ENCODE measurements at regions not wholly inside any gene's neighbourhood (a gene's known extent, or its start where the extent isn't known, plus 50 kb on each side); places are given as distances from the start of the nearest gene placed in this dataset.

DNA sequence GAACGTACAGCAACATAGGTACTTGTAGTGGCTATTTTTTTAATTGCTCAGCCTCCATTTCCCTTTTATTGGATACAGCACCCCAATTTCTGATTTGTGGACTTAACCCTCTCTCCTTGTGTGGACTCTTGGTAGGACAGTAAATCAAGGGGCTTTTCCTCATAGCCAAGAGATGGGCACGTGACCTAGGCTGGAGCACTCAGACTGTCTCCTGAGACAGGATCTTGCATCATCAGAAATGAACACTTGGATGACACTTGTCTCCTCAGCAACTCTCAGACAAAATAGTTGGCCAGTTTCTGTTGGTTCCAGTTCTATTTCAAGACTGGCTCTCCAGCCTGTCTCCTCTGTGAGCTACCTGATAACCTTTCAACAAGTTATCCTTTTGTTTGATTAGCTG lies 112.9 kb upstream of the ZNF678 start:
- Histone ChIP-seq H3K4me3 (ENCODE audit: low read length) (no peak overlapping the region), H3K9me3 (ENCODE audit: control insufficient read depth, low read length) (no peaks in the 10 kb centered on the region), H3K27ac (ENCODE audit: low read length) (no peak overlapping the region), H3K27me3 (ENCODE audit: control insufficient read depth, insufficient read depth) (no peaks in the 10 kb centered on the region), H3K4me1 (ENCODE audit: control insufficient read depth, insufficient read depth, low read length) (no peaks in the 10 kb centered on the region)
- DNase-seq, result no peak
- ATAC-seq, result no peak
- intact Hi-C loops (cut with DNase I), result no loop called here
- WGBS, result 66% methylated on average over 2 of the region's 2 CpGs

DNA sequence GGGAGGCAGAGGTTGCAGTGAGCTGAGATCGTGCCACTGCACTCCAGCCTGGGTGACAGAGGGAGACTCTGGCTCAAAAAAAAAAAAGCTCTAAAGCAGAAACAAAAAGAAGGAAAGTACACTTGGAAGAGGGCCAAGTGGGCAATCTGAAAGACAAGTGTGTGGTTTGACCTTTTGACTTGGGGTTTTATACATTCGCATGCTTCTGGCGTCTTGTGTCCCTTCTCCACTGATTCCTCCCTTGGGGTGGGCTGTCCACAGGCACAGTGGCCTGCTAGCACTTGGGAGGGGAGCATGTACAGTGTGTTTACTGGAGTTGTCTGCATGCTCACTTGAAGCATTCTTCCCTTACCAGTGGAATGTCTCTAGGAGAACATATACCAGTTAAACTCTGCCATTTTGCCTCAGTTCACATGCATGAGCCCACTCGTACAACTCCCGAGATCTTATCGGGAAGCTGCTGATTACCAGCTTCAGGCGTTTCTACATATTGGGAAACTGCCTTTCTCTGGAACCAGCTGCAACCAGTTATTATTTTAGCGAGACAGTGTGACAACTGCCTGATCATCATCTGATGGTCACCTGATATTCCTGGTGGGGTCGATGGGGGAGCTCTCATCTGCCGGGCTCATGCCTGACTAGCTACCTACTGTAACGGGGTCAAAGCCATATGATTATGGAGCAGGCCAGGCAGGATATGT lies 113.5 kb upstream of the ZNF678 start:
- intact Hi-C loops (cut with DNase I), result no loop called here
- ATAC-seq (no peak), DNase-seq (no peak)
- no peak overlapping the region for H3K27ac ChIP-seq (ENCODE audit: low read length)
- no peaks in the 10 kb centered on the region for H3K4me1 ChIP-seq (ENCODE audit: control insufficient read depth, insufficient read depth, low read length)
- WGBS, result 79% methylated on average over 11 of the region's 11 CpGs
- H3K9me3 ChIP-seq (ENCODE audit: control insufficient read depth, low read length), result no peaks in the 10 kb centered on the region
- H3K27me3 ChIP-seq (ENCODE audit: control insufficient read depth, insufficient read depth), result no peaks in the 10 kb centered on the region
- H3K4me3 ChIP-seq (ENCODE audit: low read length), result no peak overlapping the region

GRCh38 chr1:227449051-227449450 lies 114.3 kb upstream of the ZNF678 start:
- intact Hi-C loops (cut with DNase I), result no loop called here
- 62% methylated on average over 6 of the region's 6 CpGs for WGBS
- ATAC-seq, result no peak

GRCh38 chr1:227447531-227447990 lies 115.8 kb upstream of the ZNF678 start:
- no peaks in the 10 kb centered on the region for H3K4me1 ChIP-seq (ENCODE audit: control insufficient read depth, insufficient read depth, low read length)
- intact Hi-C loops (cut with DNase I), result no loop called here
- ATAC-seq (peak; percentile 69 to 84), DNase-seq (peak; percentile 59 to 88 (median 85))
- peak overlapping the region; percentile 18 for H3K4me3 ChIP-seq (ENCODE audit: low read length)
- H3K9me3 ChIP-seq (ENCODE audit: control insufficient read depth, low read length), result no peaks in the 10 kb centered on the region
- no peaks in the 10 kb centered on the region for H3K27me3 ChIP-seq (ENCODE audit: control insufficient read depth, insufficient read depth)
- 37% methylated on average over 25 of the region's 25 CpGs for WGBS
- H3K27ac ChIP-seq (ENCODE audit: low read length), result peak overlapping the region; percentile 28

More at GRCh38 chr1:227449051-227449450, 114.3 kb upstream of the ZNF678 start:
- DNase-seq, result no peak
- no peaks in the 10 kb centered on the region for H3K4me1 ChIP-seq (ENCODE audit: control insufficient read depth, insufficient read depth, low read length)
- H3K27ac ChIP-seq (ENCODE audit: low read length), result no peak overlapping the region
- H3K9me3 ChIP-seq (ENCODE audit: control insufficient read depth, low read length), result no peaks in the 10 kb centered on the region
- no peaks in the 10 kb centered on the region for H3K27me3 ChIP-seq (ENCODE audit: control insufficient read depth, insufficient read depth)
- H3K4me3 ChIP-seq (ENCODE audit: low read length), result no peak overlapping the region

DNA sequence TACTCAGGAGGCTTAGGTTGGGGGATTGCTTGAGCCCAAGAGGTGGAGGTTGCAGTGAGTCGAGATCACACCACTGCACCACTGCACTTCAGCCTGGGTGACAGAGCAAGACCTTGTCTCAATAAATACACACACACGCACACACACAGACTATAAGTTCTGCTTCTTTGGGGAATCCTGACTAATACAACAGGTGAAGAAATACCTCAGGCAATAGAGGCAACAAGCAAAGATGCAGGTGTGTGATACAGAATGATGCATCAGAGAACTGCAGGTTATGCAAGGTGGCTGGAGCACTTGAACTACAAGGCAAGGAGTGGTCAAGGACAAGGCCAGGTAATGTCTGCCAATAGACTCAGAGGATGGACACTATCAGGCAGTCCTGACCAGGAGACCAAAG lies 117.6 kb upstream of the ZNF678 start:
- Histone ChIP-seq H3K27ac (ENCODE audit: low read length) (no peak overlapping the region), H3K4me3 (ENCODE audit: low read length) (no peak overlapping the region), H3K9me3 (ENCODE audit: control insufficient read depth, low read length) (no peaks in the 10 kb centered on the region), H3K27me3 (ENCODE audit: control insufficient read depth, insufficient read depth) (no peaks in the 10 kb centered on the region), H3K4me1 (ENCODE audit: control insufficient read depth, insufficient read depth, low read length) (peaks cover 8% of the 10 kb centered on the region)
- intact Hi-C loops (cut with DNase I), result no loop called here
- DNase-seq, result no peak
- WGBS, result 96% methylated on average over 2 of the region's 2 CpGs
- ATAC-seq, result no peak

- no peak for DNase-seq
These were observed 118.2 kb upstream of the ZNF678 start for GRCh38 chr1:227445092-227445674.

DNA sequence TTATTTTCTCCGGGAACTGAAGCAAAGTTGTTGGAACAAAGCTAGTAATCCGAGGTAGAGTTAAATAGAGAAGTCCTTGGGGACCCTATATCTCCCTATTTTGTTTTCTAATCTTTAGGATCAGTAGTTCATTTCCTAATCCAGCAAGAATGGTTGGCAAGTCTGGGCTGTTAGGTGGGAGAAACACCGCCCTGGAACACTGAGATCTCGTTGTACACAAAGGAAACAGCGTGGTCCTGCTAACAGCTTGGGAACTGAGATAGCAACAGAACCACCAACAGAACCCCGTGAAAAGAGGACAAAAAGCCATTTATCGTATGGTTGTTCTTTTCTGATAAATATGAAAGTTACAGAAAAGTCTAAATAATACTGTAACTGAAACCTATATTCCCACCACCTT lies 121.9 kb upstream of the CDC42BPA start:
- intact Hi-C loops (cut with DNase I), result loop anchor here in 1 of 4 donors (5.0 kb wide), 1 partner anchor 203 kb away; no protein-coding TSS in a partner anchor
- WGBS, result 27% methylated on average over 7 of the region's 7 CpGs
- Histone ChIP-seq H3K4me1 (ENCODE audit: control insufficient read depth, insufficient read depth, low read length) (peaks cover 9% of the 10 kb centered on the region), H3K27me3 (ENCODE audit: control insufficient read depth, insufficient read depth) (no peaks in the 10 kb centered on the region), H3K9me3 (ENCODE audit: control insufficient read depth, low read length) (no peaks in the 10 kb centered on the region), H3K4me3 (ENCODE audit: low read length) (no peak overlapping the region), H3K27ac (ENCODE audit: low read length) (peak overlapping the region; percentile 59)
- ATAC-seq (peak; percentile 76 to 82), DNase-seq (no peak)

More at GRCh38 chr1:227445092-227445674, 118.2 kb upstream of the ZNF678 start:
- ATAC-seq, result no peak
- H3K27me3 ChIP-seq (ENCODE audit: control insufficient read depth, insufficient read depth), result no peaks in the 10 kb centered on the region
- H3K9me3 ChIP-seq (ENCODE audit: control insufficient read depth, low read length), result no peaks in the 10 kb centered on the region
- no peak overlapping the region for H3K4me3 ChIP-seq (ENCODE audit: low read length)
- intact Hi-C loops (cut with DNase I), result no loop called here
- no peak overlapping the region for H3K27ac ChIP-seq (ENCODE audit: low read length)
- 81% methylated on average over 4 of the region's 4 CpGs for WGBS
- H3K4me1 ChIP-seq (ENCODE audit: control insufficient read depth, insufficient read depth, low read length), result peaks cover 9% of the 10 kb centered on the region

- H3K27ac ChIP-seq (ENCODE audit: low read length), result no peak overlapping the region
- H3K4me3 ChIP-seq (ENCODE audit: low read length), result peak overlapping the region; percentile 21
- 5% methylated on average over 7 of the region's 7 CpGs for WGBS
- ATAC-seq, result peak; percentile 62 to 71
- no peaks in the 10 kb centered on the region for H3K27me3 ChIP-seq (ENCODE audit: control insufficient read depth, insufficient read depth)
- H3K9me3 ChIP-seq (ENCODE audit: control insufficient read depth, low read length), result no peaks in the 10 kb centered on the region
- peaks cover 9% of the 10 kb centered on the region for H3K4me1 ChIP-seq (ENCODE audit: control insufficient read depth, insufficient read depth, low read length)
- intact Hi-C loops (cut with DNase I), result loop anchor here in 2 of 4 donors (2.0 to 10.0 kb wide), 5 partner anchors 113 to 303 kb away; partner anchors contain the start of gene CDC42BPA (in 1 of the 2)
- DNase-seq, result no peak
These were observed 119.3 kb upstream of the CDC42BPA start for GRCh38 chr1:227437495-227438008.

- Histone ChIP-seq H3K4me3 (ENCODE audit: low read length) (no peak overlapping the region), H3K4me1 (ENCODE audit: control insufficient read depth, insufficient read depth, low read length) (no peaks in the 10 kb centered on the region), H3K27me3 (ENCODE audit: control insufficient read depth, insufficient read depth) (no peaks in the 10 kb centered on the region), H3K27ac (ENCODE audit: low read length) (no peak overlapping the region), H3K9me3 (ENCODE audit: control insufficient read depth, low read length) (no peaks in the 10 kb centered on the region)
- ATAC-seq (no peak), DNase-seq (no peak)
- WGBS, result 89% methylated on average over 3 of the region's 3 CpGs
- intact Hi-C loops (cut with DNase I), result loop anchor here in 2 of 4 donors (5.0 to 10.0 kb wide), 4 partner anchors 110 to 300 kb away; partner anchors contain the start of gene CDC42BPA (in 1 of the 2)
These were observed 116.6 kb upstream of the CDC42BPA start for GRCh38 chr1:227434808-227435444.

- Histone ChIP-seq H3K4me3 (ENCODE audit: low read length) (no peak overlapping the region), H3K9me3 (ENCODE audit: control insufficient read depth, low read length) (no peaks in the 10 kb centered on the region), H3K27me3 (ENCODE audit: control insufficient read depth, insufficient read depth) (no peaks in the 10 kb centered on the region), H3K4me1 (ENCODE audit: control insufficient read depth, insufficient read depth, low read length) (peaks cover 11% of the 10 kb centered on the region), H3K27ac (ENCODE audit: low read length) (no peak overlapping the region)
- intact Hi-C loops (cut with DNase I), result loop anchor here in 2 of 4 donors (10.0 kb wide), 3 partner anchors 109 to 299 kb away; partner anchors contain the start of gene CDC42BPA (in 1 of the 2)
- no peak for ATAC-seq
- WGBS, result 92% methylated on average over 8 of the region's 8 CpGs
- DNase-seq, result no peak
These were observed 115.5 kb upstream of the CDC42BPA start for GRCh38 chr1:227433663-227434341.

Measured in right cardiac atrium (tissue), 5 donors.